Hepatocyte (in vitro differentiated cells): ENCODE measurements at regions not wholly inside any gene's neighbourhood (a gene's known extent, or its start where the extent isn't known, plus 50 kb on each side); places are given as distances from the start of the nearest gene placed in this dataset.

Experiments
- CTCF ChIP-seq: fragments of 200-600 bp; sonication (generic); IDR thresholded peaks from 2 replicates; pipeline ENCODE4 v1.5.1; 2016; ENCODE audit warnings: antibody characterized with exemption, mild to moderate bottlenecking; ENCODE audit not compliant: poor library complexity
- EZH2 ChIP-seq: fragments of 200-600 bp; sonication (generic); IDR thresholded peaks from 2 replicates; pipeline ENCODE4 v1.6.1; 2016; ENCODE audit warnings: antibody characterized with exemption, mild to moderate bottlenecking, borderline replicate concordance
- EZH2phosphoT487 ChIP-seq: fragments of 200-600 bp; sonication (generic); IDR thresholded peaks from one replicate; pipeline ENCODE4 v1.6.1; 2018; ENCODE audit warnings: antibody characterized with exemption, mild to moderate bottlenecking, low read depth, moderate library complexity; ENCODE audit not compliant: unreplicated experiment, severe bottlenecking

GRCh38 chr3:139131951-139132350 is 87.3 kb upstream of the PRR23C start:
- TF ChIP-seq CTCF: no peak
- no peak for TF ChIP-seq EZH2
- TF ChIP-seq EZH2phosphoT487: no peak
